ENCODE measurements at regions not wholly inside any gene's neighbourhood (a gene's known extent, or its start where the extent isn't known, plus 50 kb on each side); places are given as distances from the start of the nearest gene placed in this dataset.

DNA sequence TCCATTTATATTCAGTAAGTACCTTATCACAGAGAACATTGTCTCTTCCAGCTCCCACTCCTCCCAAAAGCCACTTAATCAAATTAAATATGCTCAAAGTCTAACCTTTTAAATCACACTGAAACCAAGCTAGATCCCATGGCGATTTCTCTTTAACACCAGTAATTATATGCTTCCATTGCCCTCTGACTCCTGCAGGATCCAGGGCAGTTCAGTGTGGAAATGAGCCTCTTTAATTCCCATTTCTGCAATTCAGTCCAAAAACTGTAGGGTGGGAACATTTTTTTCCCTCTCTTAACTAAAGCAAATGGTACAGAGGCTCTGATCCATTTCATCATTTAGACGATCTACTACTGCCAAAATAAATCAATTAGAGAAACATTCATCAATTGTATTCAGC, 872.3 kb upstream of the PHF14 start:
- no peaks in the 10 kb centered on the region for H3K36me3 ChIP-seq (replicated peaks; ENCODE audit: insufficient read depth, low read depth)
- no peak for DNase-seq (ENCODE audit: low spot score)
- H4K20me1 ChIP-seq (ENCODE audit: insufficient read depth, poor library complexity, severe bottlenecking): no peaks in the 10 kb centered on the region
- H3K27ac ChIP-seq: no peak overlapping the region
- H3K9me3 ChIP-seq (ENCODE audit: low read depth): no peaks in the 10 kb centered on the region
- no peaks in the 10 kb centered on the region for H3K9me2 ChIP-seq (replicated peaks; ENCODE audit: insufficient read depth)
- 77% methylated on average over 2 of the region's 2 CpGs for WGBS (ENCODE audit: low lambda C conversion rate, missing lambda C conversion rate)
- H3K27me3 ChIP-seq: no peaks in the 10 kb centered on the region
- H3K79me2 ChIP-seq: no peaks in the 10 kb centered on the region
- no peak overlapping the region for H2AFZ ChIP-seq
- H3K4me1 ChIP-seq (ENCODE audit: insufficient read depth): no peaks in the 10 kb centered on the region
- H3K4me2 ChIP-seq: no peak overlapping the region
- H3K4me3 ChIP-seq: no peak overlapping the region
- TF ChIP-seq EZH2phosphoT487 (IDR thresholded peaks at IDR 0.05; ENCODE audit: low read depth, severe bottlenecking, unreplicated experiment) (no peak), EZH2 (IDR thresholded peaks at IDR 0.05; ENCODE audit: borderline replicate concordance) (no peak), CTCF (IDR thresholded peaks at IDR 0.05; ENCODE audit: poor library complexity) (no peak)

DNA sequence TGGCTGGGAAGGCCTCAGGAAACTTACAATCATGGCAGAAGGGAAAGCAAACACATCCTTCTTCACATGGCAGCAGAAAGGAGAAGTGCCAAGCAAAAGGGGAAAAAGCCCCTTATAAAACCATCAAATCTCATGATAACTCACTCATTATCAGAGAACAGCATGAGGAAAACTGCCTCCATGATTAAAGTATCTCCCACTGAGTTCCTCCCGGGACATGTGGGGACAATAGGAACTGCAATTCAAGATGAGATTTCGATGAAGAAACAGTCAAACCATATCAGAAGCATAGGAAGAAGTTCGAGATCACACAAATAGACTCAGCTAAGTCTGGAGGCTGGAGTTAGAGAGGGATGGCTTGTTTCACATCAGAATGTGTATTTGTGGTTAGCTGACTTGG, 869.4 kb upstream of the PHF14 start:
- H4K20me1 ChIP-seq (ENCODE audit: insufficient read depth, poor library complexity, severe bottlenecking): no peaks in the 10 kb centered on the region
- no peak overlapping the region for H3K4me3 ChIP-seq
- H3K4me1 ChIP-seq (ENCODE audit: insufficient read depth): no peaks in the 10 kb centered on the region
- no peak for DNase-seq (ENCODE audit: low spot score)
- WGBS (ENCODE audit: low lambda C conversion rate, missing lambda C conversion rate): 84% methylated on average over 3 of the region's 3 CpGs
- no peak overlapping the region for H2AFZ ChIP-seq
- no peak for TF ChIP-seq EZH2phosphoT487 (IDR thresholded peaks at IDR 0.05; ENCODE audit: low read depth, severe bottlenecking, unreplicated experiment)
- H3K9me3 ChIP-seq (ENCODE audit: low read depth): no peaks in the 10 kb centered on the region
- H3K27me3 ChIP-seq: no peaks in the 10 kb centered on the region
- no peak overlapping the region for H3K27ac ChIP-seq
- H3K36me3 ChIP-seq (replicated peaks; ENCODE audit: insufficient read depth, low read depth): no peaks in the 10 kb centered on the region
- H3K4me2 ChIP-seq: no peak overlapping the region
- no peaks in the 10 kb centered on the region for H3K79me2 ChIP-seq
- no peaks in the 10 kb centered on the region for H3K9me2 ChIP-seq (replicated peaks; ENCODE audit: insufficient read depth)

DNA sequence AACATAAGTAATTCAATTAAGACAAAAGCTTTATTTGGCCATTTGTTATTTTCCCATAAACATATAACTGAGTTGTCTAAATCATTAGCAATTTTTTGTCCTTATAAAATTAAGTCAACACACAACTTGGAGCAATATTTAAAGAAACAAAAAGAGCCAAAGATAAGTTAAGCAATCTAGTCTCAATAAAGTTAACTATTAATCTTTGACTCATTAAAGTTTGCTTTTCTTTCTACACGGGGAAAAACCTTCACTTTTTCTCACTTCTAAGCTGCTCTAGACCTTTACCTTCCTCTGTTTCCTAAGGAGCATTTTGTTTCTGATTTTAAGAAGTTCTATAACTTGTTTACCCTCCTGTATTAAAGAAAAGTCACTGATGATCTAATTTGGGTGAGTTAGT, 867.1 kb upstream of the PHF14 start:
- Histone ChIP-seq H3K27ac (no peak overlapping the region), H3K9me3 (ENCODE audit: low read depth) (no peaks in the 10 kb centered on the region), H3K9me2 (replicated peaks; ENCODE audit: insufficient read depth) (no peaks in the 10 kb centered on the region), H3K27me3 (no peaks in the 10 kb centered on the region), H2AFZ (no peak overlapping the region), H3K79me2 (no peaks in the 10 kb centered on the region), H3K4me1 (ENCODE audit: insufficient read depth) (no peaks in the 10 kb centered on the region), H4K20me1 (ENCODE audit: insufficient read depth, poor library complexity, severe bottlenecking) (no peaks in the 10 kb centered on the region), H3K4me3 (no peak overlapping the region), H3K4me2 (no peak overlapping the region), H3K36me3 (replicated peaks; ENCODE audit: insufficient read depth, low read depth) (no peaks in the 10 kb centered on the region)
- WGBS (ENCODE audit: low lambda C conversion rate, missing lambda C conversion rate): 12% methylated on average over 1 of the region's 1 CpG
- no peak for DNase-seq (ENCODE audit: low spot score)
- TF ChIP-seq CTCF (IDR thresholded peaks at IDR 0.05; ENCODE audit: poor library complexity): no peak
- no peak for TF ChIP-seq EZH2 (IDR thresholded peaks at IDR 0.05; ENCODE audit: borderline replicate concordance)
- no peak for TF ChIP-seq EZH2phosphoT487 (IDR thresholded peaks at IDR 0.05; ENCODE audit: low read depth, severe bottlenecking, unreplicated experiment)

DNA sequence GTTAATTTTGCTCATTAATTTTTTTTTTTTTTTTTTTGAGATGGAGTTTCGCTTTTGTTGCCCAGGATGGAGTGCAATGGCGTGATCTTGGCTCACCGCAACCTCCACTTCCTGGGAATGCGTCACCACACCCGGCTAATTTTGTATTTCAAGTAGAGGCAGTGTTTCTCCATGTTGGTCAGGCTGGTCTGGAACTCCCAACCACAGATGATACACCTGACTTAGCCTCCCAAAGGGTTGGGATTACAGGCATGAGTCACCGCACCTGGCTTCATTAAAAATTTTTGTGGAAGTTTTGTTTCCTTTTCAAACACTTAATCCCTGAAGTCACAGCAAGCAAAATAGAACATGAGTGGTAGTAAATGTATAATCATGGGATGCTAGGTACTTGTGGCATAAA, 857.2 kb upstream of the PHF14 start:
- no peaks in the 10 kb centered on the region for H3K79me2 ChIP-seq
- no peaks in the 10 kb centered on the region for H3K27me3 ChIP-seq
- no peak overlapping the region for H3K4me2 ChIP-seq
- H3K9me2 ChIP-seq (replicated peaks; ENCODE audit: insufficient read depth): no peaks in the 10 kb centered on the region
- H3K4me1 ChIP-seq (ENCODE audit: insufficient read depth): no peaks in the 10 kb centered on the region
- no peak overlapping the region for H3K4me3 ChIP-seq
- no peak for DNase-seq (ENCODE audit: low spot score)
- no peak overlapping the region for H2AFZ ChIP-seq
- H3K36me3 ChIP-seq (replicated peaks; ENCODE audit: insufficient read depth, low read depth): no peaks in the 10 kb centered on the region
- 97% methylated on average over 6 of the region's 6 CpGs for WGBS (ENCODE audit: low lambda C conversion rate, missing lambda C conversion rate)
- no peak overlapping the region for H3K27ac ChIP-seq
- TF ChIP-seq EZH2phosphoT487 (IDR thresholded peaks at IDR 0.05; ENCODE audit: low read depth, severe bottlenecking, unreplicated experiment) (no peak), EZH2 (IDR thresholded peaks at IDR 0.05; ENCODE audit: borderline replicate concordance) (no peak), CTCF (IDR thresholded peaks at IDR 0.05; ENCODE audit: poor library complexity) (no peak)
- H4K20me1 ChIP-seq (ENCODE audit: insufficient read depth, poor library complexity, severe bottlenecking): no peaks in the 10 kb centered on the region
- no peaks in the 10 kb centered on the region for H3K9me3 ChIP-seq (ENCODE audit: low read depth)

Data from hepatocyte (in vitro differentiated cells).